Endothelial cell of umbilical vein (primary cell): ENCODE measurements at regions not wholly inside any gene's neighbourhood (a gene's known extent, or its start where the extent isn't known, plus 50 kb on each side); places are given as distances from the start of the nearest gene placed in this dataset.

Experiments used
- BruUV-seq: library from RNA; stranded (reverse); fragments of 400-500 nt; replicated peaks from 2 replicates; lab custom pipeline; 2021; lab: Mats Ljungman, UMichigan
- CTCF ChIA-PET: fragments of 300-600, 350-600 bp; sonication (Branson Sonifier 250); formaldehyde crosslinking; loops from one replicate; lab custom pipeline; 2021; ENCODE audit warnings: antibody characterized with exemption, inconsistent platforms; lab: Charles Lee
- POLR2A ChIA-PET: fragments of 300-600, 350-600 bp; sonication (Branson Sonifier 250); formaldehyde crosslinking; loops from one replicate; lab custom pipeline; 2021; ENCODE audit warnings: antibody characterized with exemption, inconsistent platforms; lab: Charles Lee
- DNase-seq: peaks from one replicate; pipeline ENCODE4 v3.0.0-alpha.2; 2011; ENCODE audit warnings: low read depth, low spot score
- FAIRE-seq: peaks from 2 replicates; lab custom pipeline; 2011; peaks lifted over from hg19 to GRCh38; lab: Jason Lieb, UNC
- H2AFZ ChIP-seq: 2 replicates; pipeline ENCODE4 v1.6.0; 2012; ENCODE audit warnings: low read depth, low read length, control low read depth, inconsistent platforms
- H3K27ac ChIP-seq: 2 replicates; pipeline ENCODE4 v1.5.1; 2011; ENCODE audit warnings: low read depth, mild to moderate bottlenecking, control low read depth, low read length, moderate library complexity; ENCODE audit not compliant: insufficient read depth
- H3K27me3 ChIP-seq, 2 experiments: 2 replicates each; pipeline versions ENCODE4 v1.6.0 to v1.6.1; 2011; ENCODE audit warnings: low read length in 2 of 2, mixed read lengths in 1 of 2; ENCODE audit not compliant: control insufficient read depth in 2 of 2, insufficient read depth in 2 of 2
- H3K36me3 ChIP-seq, 2 experiments: 2 replicates in 1 of 2; 3 replicates in 1 of 2; pipeline ENCODE4 v1.5.1; 2011; ENCODE audit warnings: low read length in 2 of 2, mild to moderate bottlenecking in 1 of 2, moderate library complexity in 1 of 2; ENCODE audit not compliant: control insufficient read depth in 2 of 2, insufficient read depth in 2 of 2; ENCODE audit errors: extremely low read depth in 1 of 2
- H3K4me1 ChIP-seq: 3 replicates; pipeline ENCODE4 v1.5.1; 2011; ENCODE audit warnings: mild to moderate bottlenecking, low read length; ENCODE audit not compliant: control insufficient read depth, insufficient read depth; ENCODE audit errors: extremely low read depth
- H3K4me2 ChIP-seq: 2 replicates; pipeline ENCODE4 v1.6.1; 2011; ENCODE audit warnings: low read length, control low read depth, mixed read lengths; ENCODE audit not compliant: insufficient read depth
- H3K4me3 ChIP-seq, 3 experiments: fragments of 200-600 bp in 1 of 3; sonication (generic), shearing (Covaris generic) in 1 of 3; replicated peaks in 1 of 3; 2 replicates each; pipeline ENCODE4 v1.5.1; 2011 to 2016; ENCODE audit warnings: control low read depth in 3 of 3, low read length in 3 of 3, mild to moderate bottlenecking in 2 of 3, inconsistent platforms in 1 of 3, low read depth in 1 of 3, moderate library complexity in 1 of 3; ENCODE audit not compliant: insufficient read depth in 1 of 3
- H3K79me2 ChIP-seq: 2 replicates; pipeline ENCODE4 v1.6.0; 2012; ENCODE audit warnings: low read length, inconsistent platforms; ENCODE audit not compliant: control insufficient read depth, insufficient read depth
- H3K9ac ChIP-seq: replicated peaks from 2 replicates; pipeline ENCODE3; 2011; ENCODE audit warnings: low read length, control low read depth; ENCODE audit not compliant: insufficient read depth; ENCODE audit errors: extremely low read depth
- H3K9me1 ChIP-seq: replicated peaks from 3 replicates; pipeline ENCODE4 v1.6.0; 2011; ENCODE audit warnings: mild to moderate bottlenecking, low read length; ENCODE audit not compliant: control insufficient read depth, insufficient read depth; ENCODE audit errors: extremely low read depth
- H3K9me3 ChIP-seq: replicated peaks from 2 replicates; pipeline ENCODE4 v1.5.1; 2012; ENCODE audit warnings: low read length, inconsistent platforms; ENCODE audit not compliant: control insufficient read depth, insufficient read depth
- H4K20me1 ChIP-seq: replicated peaks from 2 replicates; pipeline ENCODE3; 2011; ENCODE audit warnings: mild to moderate bottlenecking, low read length; ENCODE audit not compliant: control insufficient read depth, insufficient read depth; ENCODE audit errors: extremely low read depth
- CTCF ChIP-seq, 2 donors: IDR thresholded peaks; 1 replicate in 1 of 2; 2 replicates in 1 of 2; pipeline ENCODE4 v1.5.1; 2011; ENCODE audit warnings: low read length in 2 of 2, mild to moderate bottlenecking in 2 of 2, moderate library complexity in 2 of 2, control low read depth in 1 of 2, inconsistent platforms in 1 of 2, low read depth in 1 of 2; ENCODE audit not compliant: insufficient read depth in 1 of 2; ENCODE audit errors: extremely low read depth in 1 of 2
- EZH2 ChIP-seq: IDR thresholded peaks from 2 replicates; pipeline ENCODE4 v1.6.1; 2012; ENCODE audit warnings: borderline replicate concordance, low read depth, mild to moderate bottlenecking, moderate library complexity, low read length, inconsistent platforms; ENCODE audit not compliant: severe bottlenecking
- FOS ChIP-seq: IDR thresholded peaks from 2 replicates; pipeline ENCODE4 v1.6.1; 2011; ENCODE audit warnings: mild to moderate bottlenecking, low read length, moderate library complexity, borderline replicate concordance; ENCODE audit not compliant: insufficient read depth
- GATA2 ChIP-seq: IDR thresholded peaks from 2 replicates; pipeline ENCODE4 v1.7.0; 2011; ENCODE audit warnings: low read depth, mild to moderate bottlenecking, moderate library complexity, mixed read lengths, low read length; ENCODE audit not compliant: insufficient read length, insufficient read depth
- JUN ChIP-seq: IDR thresholded peaks from 2 replicates; pipeline ENCODE4 v1.6.1; 2011; ENCODE audit warnings: borderline replicate concordance, low read depth; ENCODE audit not compliant: insufficient read length, insufficient read depth
- MAX ChIP-seq: IDR thresholded peaks from 2 replicates; pipeline ENCODE4 v1.6.1; 2011; ENCODE audit not compliant: insufficient read depth, insufficient read length
- MYC ChIP-seq: IDR thresholded peaks from one replicate; pipeline ENCODE4 v1.6.1; 2011; ENCODE audit warnings: mild to moderate bottlenecking, low read depth, low read length
- POLR2A ChIP-seq: IDR thresholded peaks from 2 replicates; pipeline ENCODE4 v1.6.1; 2012; ENCODE audit warnings: low read depth, mild to moderate bottlenecking, control low read depth, low read length
- POLR2AphosphoS5 ChIP-seq: IDR thresholded peaks from 2 replicates; pipeline ENCODE4 v1.6.1; 2012; ENCODE audit warnings: low read depth, mild to moderate bottlenecking, control low read depth, low read length, moderate library complexity; ENCODE audit not compliant: insufficient read depth
- dilution Hi-C: fragments of 300-500 bp; cut with MboI; formaldehyde crosslinking; loops from one replicate; pipeline ENCODE4 v1.15.0; 2019; ENCODE audit warnings: low sequenced_read_pairs; ENCODE audit not compliant: extremely low pct_ligation_motif_present
- intact Hi-C: fragments of 100-400 bp; cut with micrococcal nuclease; formaldehyde crosslinking; loops from one replicate; pipeline ENCODE4 v1.10.0; 2022

GRCh38 chr2:209253544-209253943, 170.3 kb upstream of the MAP2 start:
- Histone ChIP-seq H3K27me3 (no peaks in the 10 kb centered on the region), H3K4me2 (no peak overlapping the region), H3K9me1 (no peaks in the 10 kb centered on the region), H3K4me3 (no peak overlapping the region), H4K20me1 (no peaks in the 10 kb centered on the region), H3K79me2 (no peaks in the 10 kb centered on the region), H3K27ac (no peak overlapping the region), H2AFZ (no peak overlapping the region), H3K9me3 (no peaks in the 10 kb centered on the region), H3K36me3 (no peaks in the 10 kb centered on the region), H3K4me1 (no peaks in the 10 kb centered on the region), H3K9ac (no peak overlapping the region)
- TF ChIP-seq GATA2, result no peak
- no peak for TF ChIP-seq CTCF (IDR thresholded peaks at IDR 0.05; ENCODE audit: extremely low read depth in 1 of 2, insufficient read depth in 1 of 2, low read depth in 1 of 2, low read length in 2 of 2)
- POLR2A ChIA-PET, result no interaction called here
- DNase-seq, result no peak
- CTCF ChIA-PET, result no interaction called here
- FAIRE-seq, result no peak
- intact Hi-C loops, result no loop called here
- BruUV-seq, result no TSS peak
- dilution Hi-C loops, result no loop called here

- Histone ChIP-seq H3K36me3 (no peaks in the 10 kb centered on the region), H3K79me2 (no peaks in the 10 kb centered on the region), H3K4me1 (no peaks in the 10 kb centered on the region), H4K20me1 (no peaks in the 10 kb centered on the region), H2AFZ (no peak overlapping the region), H3K9me1 (no peaks in the 10 kb centered on the region), H3K27ac (no peak overlapping the region), H3K27me3 (no peaks in the 10 kb centered on the region), H3K4me3 (no peak overlapping the region), H3K9me3 (no peaks in the 10 kb centered on the region), H3K4me2 (no peak overlapping the region), H3K9ac (no peak overlapping the region)
- TF ChIP-seq EZH2, result no peak
- no peak for TF ChIP-seq MYC
- TF ChIP-seq CTCF (IDR thresholded peaks at IDR 0.05; ENCODE audit: extremely low read depth in 1 of 2, insufficient read depth in 1 of 2, low read depth in 1 of 2, low read length in 2 of 2), result no peak
- no peak for TF ChIP-seq MAX
- no peak for TF ChIP-seq POLR2AphosphoS5
- TF ChIP-seq GATA2, result no peak
- no peak for TF ChIP-seq JUN
- no peak for TF ChIP-seq FOS
- TF ChIP-seq POLR2A, result no peak
- POLR2A ChIA-PET, result no interaction called here
- dilution Hi-C loops, result no loop called here
- CTCF ChIA-PET, result no interaction called here
- intact Hi-C loops, result no loop called here
- FAIRE-seq, result no peak
- no TSS peak for BruUV-seq
- no peak for DNase-seq
These were observed 164.1 kb upstream of the MAP2 start for GRCh38 chr2:209259767-209260166.
